GM12872 (cell line): ENCODE measurements at regions not wholly inside any gene's neighbourhood (a gene's known extent, or its start where the extent isn't known, plus 50 kb on each side); places are given as distances from the start of the nearest gene placed in this dataset.

ENCODE experiments used
- CTCF ChIP-seq: IDR thresholded peaks from 3 replicates; pipeline ENCODE4 v1.5.1; 2011; ENCODE audit warnings: low read depth, mild to moderate bottlenecking, low read length, moderate library complexity; ENCODE audit not compliant: insufficient read depth

GRCh38 chr2:84288293-84288692, 170.8 kb downstream of the SUCLG1 start:
- no peak for TF ChIP-seq CTCF

- TF ChIP-seq CTCF: no peak
Measured at GRCh38 chr2:84286878-84287277, 172.2 kb downstream of the SUCLG1 start.

GRCh38 chr2:84285056-84285747, 173.9 kb downstream of the SUCLG1 start:
- TF ChIP-seq CTCF: no peak

GRCh38 chr2:84283506-84283905, 175.6 kb downstream of the SUCLG1 start:
- no peak for TF ChIP-seq CTCF

GRCh38 chr2:84281510-84281909, 177.6 kb downstream of the SUCLG1 start:
- TF ChIP-seq CTCF: no peak

GRCh38 chr2:84280873-84281272, 178.2 kb downstream of the SUCLG1 start:
- TF ChIP-seq CTCF: no peak

GRCh38 chr2:84278386-84278785, 180.7 kb downstream of the SUCLG1 start:
- no peak for TF ChIP-seq CTCF
